Epithelial cell of esophagus (primary cell): ENCODE measurements at regions not wholly inside any gene's neighbourhood (a gene's known extent, or its start where the extent isn't known, plus 50 kb on each side); places are given as distances from the start of the nearest gene placed in this dataset.

Experiments used
- DNase-seq: peaks from one replicate; pipeline ENCODE4 v3.0.0; 2010; ENCODE audit warnings: low read depth
- H3K4me3 ChIP-seq: 2 replicates; pipeline ENCODE4 v1.5.1; 2011; ENCODE audit warnings: mild to moderate bottlenecking, low read length, control low read depth
- CTCF ChIP-seq: IDR thresholded peaks from 2 replicates; pipeline ENCODE4 v1.5.1; 2011; ENCODE audit warnings: low read depth, mild to moderate bottlenecking, low read length, control low read depth, inconsistent platforms; ENCODE audit not compliant: insufficient read depth; ENCODE audit errors: missing control alignments

DNA sequence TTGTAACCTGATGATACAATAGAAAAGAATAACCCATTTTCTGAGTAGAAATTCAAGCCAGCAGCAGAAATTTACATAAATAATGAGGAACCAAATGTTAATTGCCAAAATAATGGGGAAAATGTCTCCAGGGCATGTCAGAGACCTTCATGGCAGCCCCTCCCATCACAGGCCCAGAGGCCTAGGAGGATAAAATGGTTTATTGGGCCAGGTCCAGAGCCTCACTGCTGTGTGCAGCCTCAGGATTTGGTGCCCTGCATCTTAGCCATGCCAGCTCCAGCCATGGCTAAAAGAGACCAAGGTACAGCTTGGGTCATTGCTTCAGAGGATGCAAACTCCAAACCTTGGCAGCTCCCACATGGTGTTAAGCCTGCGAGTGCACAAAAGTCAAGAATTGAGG is 352.1 kb upstream of the MEIS2 start:
- H3K4me3 ChIP-seq: no peak overlapping the region
- DNase-seq: no peak
- no peak for TF ChIP-seq CTCF

DNA sequence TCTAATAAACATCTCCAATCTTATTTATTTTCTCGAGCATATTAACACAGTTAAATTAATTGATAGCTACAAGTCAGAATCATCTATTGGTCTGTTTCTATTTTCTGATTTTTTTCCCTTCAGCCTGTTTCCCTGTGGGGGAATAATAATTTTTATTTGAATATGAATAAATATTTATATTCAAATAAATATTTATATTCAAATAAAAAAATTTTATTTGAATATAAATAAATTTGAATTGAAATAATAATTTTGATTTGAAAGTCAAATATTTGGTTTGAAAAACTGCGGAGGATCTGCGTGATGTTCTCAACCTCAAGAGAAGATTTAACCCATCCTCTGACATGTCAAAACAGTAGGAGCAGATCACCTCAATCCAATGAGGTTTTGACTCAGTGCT is 380.1 kb upstream of the MEIS2 start:
- no peak for TF ChIP-seq CTCF
- no peak overlapping the region for H3K4me3 ChIP-seq
- DNase-seq: no peak

- TF ChIP-seq CTCF: no peak
Observed at GRCh38 chr15:37481126-37481525, 380.8 kb upstream of the MEIS2 start.

GRCh38 chr15:37483779-37484178 is 383.4 kb upstream of the MEIS2 start:
- no peak for TF ChIP-seq CTCF
- DNase-seq: no peak
- no peak overlapping the region for H3K4me3 ChIP-seq

More at GRCh38 chr15:37481126-37481525, 380.8 kb upstream of the MEIS2 start:
- DNase-seq: no peak
- H3K4me3 ChIP-seq: no peak overlapping the region

- no peak for DNase-seq
- TF ChIP-seq CTCF: no peak
- H3K4me3 ChIP-seq: no peak overlapping the region
Observed at GRCh38 chr15:37485056-37485455, 384.7 kb upstream of the MEIS2 start.

GRCh38 chr15:37490707-37491106 is 390.4 kb upstream of the MEIS2 start:
- DNase-seq: no peak

More at GRCh38 chr15:37490707-37491106, 390.4 kb upstream of the MEIS2 start:
- no peak overlapping the region for H3K4me3 ChIP-seq
- TF ChIP-seq CTCF: no peak
